HCT116 (cell line): ENCODE measurements at regions not wholly inside any gene's neighbourhood (a gene's known extent, or its start where the extent isn't known, plus 50 kb on each side); places are given as distances from the start of the nearest gene placed in this dataset.

Experiments used
- ATAC-seq: fragments of 200-7000 bp; cut with Tn5 transposase; 2 replicates; pipeline ENCODE4 v1.9.1; 2020; ENCODE audit warnings: mild to moderate bottlenecking, moderate library complexity
- BruUV-seq: library from RNA; stranded (reverse); fragments of 400-500 nt; replicated peaks from 2 replicates; lab custom pipeline; 2021; lab: Mats Ljungman, UMichigan
- CTCF ChIA-PET: fragments of 300-600 bp; sonication (Branson Sonifier 250); formaldehyde crosslinking; loops from one replicate; lab custom pipeline; 2021; ENCODE audit warnings: antibody characterized with exemption; lab: Charles Lee
- POLR2A ChIA-PET: fragments of 300-600, 350-600 bp; sonication (Branson Sonifier 250); formaldehyde crosslinking; loops from one replicate; lab custom pipeline; 2021; ENCODE audit warnings: antibody characterized with exemption; lab: Charles Lee
- RAD21 ChIA-PET, 2 experiments: fragments of 300-600 bp; sonication (Branson Sonifier 250); formaldehyde crosslinking; loops; one replicate each; lab custom pipeline; 2023; ENCODE audit warnings: low total read pairs in 2 of 2; ENCODE audit not compliant: uncharacterized antibody in 2 of 2, unreplicated experiment in 2 of 2, low non-redundant PET in 1 of 2; lab: Charles Lee
- DNase-seq: peaks from one replicate; pipeline ENCODE4 v3.0.0-alpha.2; 2010; ENCODE audit warnings: low read depth, low spot score
- H2AFZ ChIP-seq: fragments of 200-600 bp; shearing (Covaris generic), sonication (generic); 2 replicates; pipeline ENCODE4 v1.6.1; 2017; ENCODE audit warnings: low read depth, mixed run types, mixed read lengths, antibody characterized with exemption, low read length; ENCODE audit not compliant: poor library complexity, severe bottlenecking
- H3K27ac ChIP-seq: 2 replicates; pipeline ENCODE4 v1.5.1; 2012; ENCODE audit warnings: low read depth, low read length
- H3K27me3 ChIP-seq: fragments of 200-600 bp; sonication (generic); 2 replicates; pipeline ENCODE4 v1.6.1; 2016; ENCODE audit warnings: mixed run types, low read length, mixed read lengths; ENCODE audit not compliant: insufficient read depth
- H3K36me3 ChIP-seq, 2 experiments: fragments of 200-500 bp in 1 of 2; fragments of 200-600 bp in 1 of 2; sonication (Bioruptor generic) in 1 of 2; sonication (generic) in 1 of 2; 2 replicates each; pipeline versions ENCODE4 v1.5.1 to v1.6.1; 2014 to 2016; ENCODE audit warnings: low read length in 2 of 2, inconsistent platforms in 1 of 2, mixed read lengths in 1 of 2, mixed run types in 1 of 2; ENCODE audit not compliant: insufficient read depth in 2 of 2, control insufficient read depth in 1 of 2
- H3K4me1 ChIP-seq, 2 experiments: fragments of 200-600 bp in 1 of 2; sonication (generic) in 1 of 2; 2 replicates each; pipeline versions ENCODE4 v1.5.1 to v1.6.1; 2012 to 2017; ENCODE audit warnings: low read length in 2 of 2, inconsistent platforms in 1 of 2, mild to moderate bottlenecking in 1 of 2, mixed read lengths in 1 of 2, mixed run types in 1 of 2, moderate library complexity in 1 of 2; ENCODE audit not compliant: insufficient read depth in 2 of 2, control insufficient read depth in 1 of 2
- H3K4me2 ChIP-seq: fragments of 200-600 bp; sonication (generic); 2 replicates; pipeline ENCODE4 v1.6.1; 2017; ENCODE audit warnings: mixed run types, low read length, mixed read lengths
- H3K4me3 ChIP-seq, 2 experiments: fragments of 200-600 bp in 1 of 2; sonication (generic) in 1 of 2; replicated peaks in 1 of 2; 2 replicates each; pipeline ENCODE4 v1.5.1; 2011 to 2016; ENCODE audit warnings: low read length in 2 of 2, control low read depth in 1 of 2, low read depth in 1 of 2, mild to moderate bottlenecking in 1 of 2, mixed read lengths in 1 of 2, mixed run types in 1 of 2
- H3K79me2 ChIP-seq: fragments of 200-600 bp; sonication (generic); 2 replicates; pipeline ENCODE4 v1.6.1; 2017; ENCODE audit warnings: mild to moderate bottlenecking, mixed run types, low read length, moderate library complexity, mixed read lengths; ENCODE audit not compliant: insufficient read depth
- H3K9ac ChIP-seq: fragments of 200-600 bp; sonication (generic); 2 replicates; pipeline ENCODE4 v1.6.1; 2016; ENCODE audit warnings: low read length, mixed read lengths
- H3K9me2 ChIP-seq: fragments of 200-600 bp; sonication (generic), shearing (Covaris generic); 2 replicates; pipeline ENCODE4 v1.6.1; 2017; ENCODE audit warnings: mixed run types, mild to moderate bottlenecking, moderate library complexity; ENCODE audit not compliant: insufficient read depth
- H3K9me3 ChIP-seq, 2 experiments: fragments of 200-500 bp in 1 of 2; fragments of 200-600 bp in 1 of 2; sonication (Bioruptor generic) in 1 of 2; sonication (generic) in 1 of 2; 2 replicates each; pipeline ENCODE4 v1.6.1; 2014 to 2017; ENCODE audit warnings: low read length in 2 of 2, mixed read lengths in 2 of 2, inconsistent platforms in 1 of 2, low read depth in 1 of 2, mild to moderate bottlenecking in 1 of 2, mixed run types in 1 of 2, moderate library complexity in 1 of 2; ENCODE audit not compliant: control insufficient read depth in 1 of 2, insufficient read depth in 1 of 2
- H4K20me1 ChIP-seq: fragments of 200-600 bp; sonication (generic), shearing (Covaris generic); 2 replicates; pipeline ENCODE4 v1.6.1; 2017; ENCODE audit warnings: mixed run types, mild to moderate bottlenecking, moderate library complexity; ENCODE audit not compliant: insufficient read depth
- ATF3 ChIP-seq: IDR thresholded peaks from 2 replicates; pipeline ENCODE4 v1.6.1; 2012
- CEBPB ChIP-seq: IDR thresholded peaks from 2 replicates; pipeline ENCODE4 v1.6.1; 2012; ENCODE audit warnings: low read depth
- EGR1 ChIP-seq: IDR thresholded peaks from 2 replicates; pipeline ENCODE4 v1.6.1; 2012; ENCODE audit warnings: low read depth
- ELF1 ChIP-seq: IDR thresholded peaks from 2 replicates; pipeline ENCODE4 v1.6.1; 2012; ENCODE audit warnings: low read depth, borderline replicate concordance
- EZH2phosphoT487 ChIP-seq: fragments of 200-600 bp; IDR thresholded peaks from 2 replicates; pipeline ENCODE4 v1.6.1; 2018; ENCODE audit warnings: antibody characterized with exemption, borderline replicate concordance
- JUND ChIP-seq: IDR thresholded peaks from 2 replicates; pipeline ENCODE4 v1.6.1; 2012
- POLR2A ChIP-seq: IDR thresholded peaks from 2 replicates; pipeline ENCODE4 v1.7.0; 2011; ENCODE audit warnings: borderline replicate concordance; ENCODE audit not compliant: insufficient read depth, insufficient read length; ENCODE audit errors: extremely low read depth
- RAD21 ChIP-seq: IDR thresholded peaks from 2 replicates; pipeline ENCODE4 v1.6.1; 2012; ENCODE audit warnings: low read depth, mild to moderate bottlenecking
- TCF7L2 ChIP-seq: IDR thresholded peaks from 2 replicates; pipeline ENCODE4 v1.7.0; 2011; ENCODE audit warnings: borderline replicate concordance, inconsistent platforms; ENCODE audit not compliant: insufficient read depth, insufficient read length; ENCODE audit errors: extremely low read depth
- YY1 ChIP-seq: IDR thresholded peaks from 2 replicates; pipeline ENCODE4 v1.6.1; 2011; ENCODE audit warnings: low read length, low read depth, moderate library complexity, mild to moderate bottlenecking; ENCODE audit not compliant: insufficient replicate concordance; ENCODE audit errors: extremely low read depth
- ZFX ChIP-seq: fragments of 450-650 bp; IDR thresholded peaks from 2 replicates; pipeline ENCODE4 v1.6.1; 2017
- ZNF274 ChIP-seq: fragments of 200-500 bp; sonication (Bioruptor generic); IDR thresholded peaks from 2 replicates; pipeline ENCODE4 v1.6.1; 2014; ENCODE audit warnings: mild to moderate bottlenecking, low read depth, low read length, inconsistent platforms
- intact Hi-C: fragments of 100-400 bp; cut with micrococcal nuclease; formaldehyde crosslinking; loops from 2 replicates; pipeline ENCODE4 v1.10.0; 2022
- TF ChIP-seq, protein P1 (sequence below): IDR thresholded peaks from 2 replicates; pipeline ENCODE4 v1.6.1; 2012; ENCODE audit warnings: low read depth
- TF ChIP-seq, protein P2 (sequence below): IDR thresholded peaks from 2 replicates; pipeline ENCODE4 v1.6.1; 2011; ENCODE audit warnings: mild to moderate bottlenecking, low read length, moderate library complexity; ENCODE audit not compliant: insufficient replicate concordance; ENCODE audit errors: extremely low read depth

GRCh38 chr3:192060160-192060781 is 599.3 kb downstream of the PYDC2 start:
- Histone ChIP-seq H2AFZ (no peak overlapping the region), H3K4me1 (no peaks in the 10 kb centered on the region), H3K27ac (no peak overlapping the region), H3K27me3 (no peaks in the 10 kb centered on the region), H3K79me2 (no peaks in the 10 kb centered on the region), H4K20me1 (no peaks in the 10 kb centered on the region), H3K9me2 (no peaks in the 10 kb centered on the region), H3K36me3 (no peaks in the 10 kb centered on the region), H3K9me3 (no peaks in the 10 kb centered on the region), H3K4me3 (no peak overlapping the region), H3K4me2 (no peak overlapping the region), H3K9ac (no peak overlapping the region)
- ChIA-PET CTCF (no interaction called here), POLR2A (no interaction called here), RAD21 (no interaction called here)
- ATAC-seq (no peak), DNase-seq (no peak)
- TF ChIP-seq TCF7L2 (no peak), YY1 (no peak)
- intact Hi-C loops: no loop called here
- no TSS peak for BruUV-seq

DNA sequence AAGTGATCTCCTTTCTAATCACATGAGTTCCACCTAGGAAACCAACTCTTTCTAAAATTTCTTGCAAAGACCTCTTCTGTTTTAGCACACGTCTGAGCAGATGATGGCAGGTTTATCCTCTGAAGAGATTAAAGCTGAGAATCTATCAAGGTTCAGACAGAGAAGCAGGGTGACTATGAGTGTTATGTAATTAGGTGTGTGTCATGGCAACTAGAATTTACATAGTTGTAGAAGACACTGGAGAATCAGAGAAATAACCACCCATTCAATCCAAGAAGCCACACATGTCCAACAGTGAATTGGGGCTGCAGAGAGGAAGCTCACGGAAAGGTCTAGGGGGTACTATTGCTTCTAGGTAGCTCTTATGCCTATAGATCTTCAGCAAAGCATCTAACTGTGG is 600.5 kb downstream of the PYDC2 start:
- no peak for ATAC-seq
- TF ChIP-seq ELF1: no peak
- TF ChIP-seq EZH2phosphoT487: no peak
- no peak for TF ChIP-seq ZNF274
- no peak for TF ChIP-seq ATF3
- TF ChIP-seq, protein P1, sequence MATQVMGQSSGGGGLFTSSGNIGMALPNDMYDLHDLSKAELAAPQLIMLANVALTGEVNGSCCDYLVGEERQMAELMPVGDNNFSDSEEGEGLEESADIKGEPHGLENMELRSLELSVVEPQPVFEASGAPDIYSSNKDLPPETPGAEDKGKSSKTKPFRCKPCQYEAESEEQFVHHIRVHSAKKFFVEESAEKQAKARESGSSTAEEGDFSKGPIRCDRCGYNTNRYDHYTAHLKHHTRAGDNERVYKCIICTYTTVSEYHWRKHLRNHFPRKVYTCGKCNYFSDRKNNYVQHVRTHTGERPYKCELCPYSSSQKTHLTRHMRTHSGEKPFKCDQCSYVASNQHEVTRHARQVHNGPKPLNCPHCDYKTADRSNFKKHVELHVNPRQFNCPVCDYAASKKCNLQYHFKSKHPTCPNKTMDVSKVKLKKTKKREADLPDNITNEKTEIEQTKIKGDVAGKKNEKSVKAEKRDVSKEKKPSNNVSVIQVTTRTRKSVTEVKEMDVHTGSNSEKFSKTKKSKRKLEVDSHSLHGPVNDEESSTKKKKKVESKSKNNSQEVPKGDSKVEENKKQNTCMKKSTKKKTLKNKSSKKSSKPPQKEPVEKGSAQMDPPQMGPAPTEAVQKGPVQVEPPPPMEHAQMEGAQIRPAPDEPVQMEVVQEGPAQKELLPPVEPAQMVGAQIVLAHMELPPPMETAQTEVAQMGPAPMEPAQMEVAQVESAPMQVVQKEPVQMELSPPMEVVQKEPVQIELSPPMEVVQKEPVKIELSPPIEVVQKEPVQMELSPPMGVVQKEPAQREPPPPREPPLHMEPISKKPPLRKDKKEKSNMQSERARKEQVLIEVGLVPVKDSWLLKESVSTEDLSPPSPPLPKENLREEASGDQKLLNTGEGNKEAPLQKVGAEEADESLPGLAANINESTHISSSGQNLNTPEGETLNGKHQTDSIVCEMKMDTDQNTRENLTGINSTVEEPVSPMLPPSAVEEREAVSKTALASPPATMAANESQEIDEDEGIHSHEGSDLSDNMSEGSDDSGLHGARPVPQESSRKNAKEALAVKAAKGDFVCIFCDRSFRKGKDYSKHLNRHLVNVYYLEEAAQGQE: no peak
- no peak for TF ChIP-seq EGR1
- TF ChIP-seq JUND: no peak
- no peak for TF ChIP-seq RAD21
- TF ChIP-seq, protein P2, sequence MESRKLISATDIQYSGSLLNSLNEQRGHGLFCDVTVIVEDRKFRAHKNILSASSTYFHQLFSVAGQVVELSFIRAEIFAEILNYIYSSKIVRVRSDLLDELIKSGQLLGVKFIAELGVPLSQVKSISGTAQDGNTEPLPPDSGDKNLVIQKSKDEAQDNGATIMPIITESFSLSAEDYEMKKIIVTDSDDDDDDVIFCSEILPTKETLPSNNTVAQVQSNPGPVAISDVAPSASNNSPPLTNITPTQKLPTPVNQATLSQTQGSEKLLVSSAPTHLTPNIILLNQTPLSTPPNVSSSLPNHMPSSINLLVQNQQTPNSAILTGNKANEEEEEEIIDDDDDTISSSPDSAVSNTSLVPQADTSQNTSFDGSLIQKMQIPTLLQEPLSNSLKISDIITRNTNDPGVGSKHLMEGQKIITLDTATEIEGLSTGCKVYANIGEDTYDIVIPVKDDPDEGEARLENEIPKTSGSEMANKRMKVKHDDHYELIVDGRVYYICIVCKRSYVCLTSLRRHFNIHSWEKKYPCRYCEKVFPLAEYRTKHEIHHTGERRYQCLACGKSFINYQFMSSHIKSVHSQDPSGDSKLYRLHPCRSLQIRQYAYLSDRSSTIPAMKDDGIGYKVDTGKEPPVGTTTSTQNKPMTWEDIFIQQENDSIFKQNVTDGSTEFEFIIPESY: no peak
- no peak for TF ChIP-seq CEBPB
- TF ChIP-seq POLR2A: no peak
- TF ChIP-seq YY1: no peak
- TF ChIP-seq ZFX: no peak

More for the DNA sequence above, 600.5 kb downstream of the PYDC2 start:
- Histone ChIP-seq H3K9me2 (no peaks in the 10 kb centered on the region), H3K27ac (no peak overlapping the region), H2AFZ (no peak overlapping the region), H3K79me2 (no peaks in the 10 kb centered on the region), H3K4me3 (no peak overlapping the region), H4K20me1 (no peaks in the 10 kb centered on the region), H3K4me2 (no peak overlapping the region), H3K27me3 (no peaks in the 10 kb centered on the region), H3K4me1 (no peaks in the 10 kb centered on the region), H3K9me3 (no peaks in the 10 kb centered on the region), H3K36me3 (no peaks in the 10 kb centered on the region), H3K9ac (no peak overlapping the region)
- CTCF ChIA-PET: no interaction called here
- intact Hi-C loops: no loop called here
- POLR2A ChIA-PET: no interaction called here
- no peak for DNase-seq
- BruUV-seq: no TSS peak
- RAD21 ChIA-PET: no interaction called here
